ENCODE measurements at regions not wholly inside any gene's neighbourhood (a gene's known extent, or its start where the extent isn't known, plus 50 kb on each side); places are given as distances from the start of the nearest gene placed in this dataset.

DNA sequence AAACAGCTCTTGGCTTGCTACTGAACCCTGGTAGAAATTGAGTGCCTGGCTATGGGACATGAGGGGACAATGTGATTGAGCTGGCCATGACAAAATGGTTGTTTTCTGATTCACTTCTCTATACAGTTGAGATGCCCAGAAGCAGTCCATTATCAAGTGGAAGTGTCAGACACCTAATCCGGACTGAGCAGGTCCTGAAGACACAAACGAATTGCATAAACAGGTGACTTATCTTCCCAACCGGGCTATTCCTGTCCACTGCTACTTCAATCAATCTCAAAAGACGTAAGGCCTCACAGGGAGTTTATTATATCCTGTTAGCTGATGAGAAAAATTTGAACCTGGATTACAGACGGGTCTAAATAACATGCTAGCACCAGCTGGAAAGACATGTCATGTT is 105.5 kb upstream of the WAC start:
- TF ChIP-seq, protein P1, sequence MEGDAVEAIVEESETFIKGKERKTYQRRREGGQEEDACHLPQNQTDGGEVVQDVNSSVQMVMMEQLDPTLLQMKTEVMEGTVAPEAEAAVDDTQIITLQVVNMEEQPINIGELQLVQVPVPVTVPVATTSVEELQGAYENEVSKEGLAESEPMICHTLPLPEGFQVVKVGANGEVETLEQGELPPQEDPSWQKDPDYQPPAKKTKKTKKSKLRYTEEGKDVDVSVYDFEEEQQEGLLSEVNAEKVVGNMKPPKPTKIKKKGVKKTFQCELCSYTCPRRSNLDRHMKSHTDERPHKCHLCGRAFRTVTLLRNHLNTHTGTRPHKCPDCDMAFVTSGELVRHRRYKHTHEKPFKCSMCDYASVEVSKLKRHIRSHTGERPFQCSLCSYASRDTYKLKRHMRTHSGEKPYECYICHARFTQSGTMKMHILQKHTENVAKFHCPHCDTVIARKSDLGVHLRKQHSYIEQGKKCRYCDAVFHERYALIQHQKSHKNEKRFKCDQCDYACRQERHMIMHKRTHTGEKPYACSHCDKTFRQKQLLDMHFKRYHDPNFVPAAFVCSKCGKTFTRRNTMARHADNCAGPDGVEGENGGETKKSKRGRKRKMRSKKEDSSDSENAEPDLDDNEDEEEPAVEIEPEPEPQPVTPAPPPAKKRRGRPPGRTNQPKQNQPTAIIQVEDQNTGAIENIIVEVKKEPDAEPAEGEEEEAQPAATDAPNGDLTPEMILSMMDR (IDR thresholded peaks at IDR 0.05): no peak
- no peak for TF ChIP-seq TCF7L2 (IDR thresholded peaks at IDR 0.05; ENCODE audit: low read depth, low read length)
- TF ChIP-seq POLR2AphosphoS5 (IDR thresholded peaks at IDR 0.05; ENCODE audit: low read depth, low read length): no peak

Data from Panc1 (cell line).